T-helper 2 cell (primary cell): ENCODE measurements at regions not wholly inside any gene's neighbourhood (a gene's known extent, or its start where the extent isn't known, plus 50 kb on each side); places are given as distances from the start of the nearest gene placed in this dataset.
A peak's percentile ranks its signal among the peaks of the same experiment; 100 is the strongest.

Experiments used
- DNase-seq, 5 experiments: peaks; one replicate each; pipeline versions ENCODE4 v3.0.0 to v3.0.0-alpha.2; 2012 to 2022

GRCh38 chr15:29945943-29946596 lies 123.8 kb upstream of the TJP1 start:
- DNase-seq: no peak

GRCh38 chr15:29944925-29945324 lies 122.7 kb upstream of the TJP1 start:
- no peak for DNase-seq

- DNase-seq: no peak
Observed at GRCh38 chr15:29942548-29942947, 120.3 kb upstream of the TJP1 start.

DNA sequence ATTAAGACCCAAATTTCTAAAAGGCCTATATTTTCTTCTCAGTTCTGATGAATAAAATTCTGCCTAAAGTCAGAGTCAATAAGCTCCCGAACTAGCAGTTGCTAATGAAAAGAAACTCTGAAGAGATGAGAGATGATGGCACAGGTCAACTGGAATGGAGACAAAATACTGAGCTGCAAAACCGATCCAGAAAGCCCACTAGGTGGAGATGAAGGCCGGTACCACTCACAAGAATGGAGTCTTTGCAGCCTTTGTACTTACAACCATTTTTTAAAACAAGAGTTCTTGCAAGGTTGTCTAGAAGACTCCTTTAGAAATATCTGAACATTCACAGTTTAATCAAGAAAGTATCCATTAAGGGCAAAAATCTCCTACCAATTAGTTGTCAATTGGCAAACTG lies 119.9 kb upstream of the TJP1 start:
- DNase-seq: no peak

DNA sequence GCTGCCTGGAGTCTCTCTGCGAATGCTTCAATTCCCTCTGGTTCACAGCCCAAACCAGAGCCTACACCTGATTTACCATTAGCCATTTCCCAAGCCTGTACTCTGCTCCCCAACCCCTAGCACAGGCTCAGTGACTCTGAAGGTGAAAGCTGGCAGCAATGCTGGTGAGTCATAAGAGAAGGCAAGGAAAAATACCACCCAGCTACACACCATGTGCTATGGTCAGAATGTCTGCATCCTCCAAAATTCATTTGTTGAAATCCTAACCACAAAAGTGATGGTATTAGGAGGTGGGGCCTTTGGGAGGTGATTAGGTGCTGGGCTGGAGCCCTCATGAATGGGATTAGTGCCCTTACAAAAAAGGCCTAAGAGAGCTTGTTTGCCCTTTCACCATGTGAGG lies 117.1 kb upstream of the TJP1 start:
- no peak for DNase-seq

GRCh38 chr15:29938361-29939335 lies 116.4 kb upstream of the TJP1 start:
- DNase-seq: no peak

DNA sequence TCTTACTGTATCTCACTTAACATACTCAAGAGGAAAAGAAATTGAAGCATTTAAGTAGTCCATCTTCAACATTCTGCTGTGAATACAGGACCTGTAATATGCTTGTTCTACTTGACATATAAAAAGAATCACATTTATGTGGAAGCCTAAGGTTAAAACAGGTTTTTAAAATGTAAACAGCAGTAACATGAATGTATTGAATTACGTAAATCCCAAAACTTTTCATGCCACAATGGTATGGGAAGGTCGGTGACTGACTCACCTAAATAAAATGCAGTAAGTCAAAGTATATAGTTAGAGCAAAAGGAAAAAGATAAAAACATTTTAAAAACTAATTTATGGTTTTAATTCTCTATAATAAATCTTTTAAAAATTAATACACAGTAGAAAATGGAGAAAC lies 115.7 kb upstream of the TJP1 start:
- DNase-seq: no peak

DNA sequence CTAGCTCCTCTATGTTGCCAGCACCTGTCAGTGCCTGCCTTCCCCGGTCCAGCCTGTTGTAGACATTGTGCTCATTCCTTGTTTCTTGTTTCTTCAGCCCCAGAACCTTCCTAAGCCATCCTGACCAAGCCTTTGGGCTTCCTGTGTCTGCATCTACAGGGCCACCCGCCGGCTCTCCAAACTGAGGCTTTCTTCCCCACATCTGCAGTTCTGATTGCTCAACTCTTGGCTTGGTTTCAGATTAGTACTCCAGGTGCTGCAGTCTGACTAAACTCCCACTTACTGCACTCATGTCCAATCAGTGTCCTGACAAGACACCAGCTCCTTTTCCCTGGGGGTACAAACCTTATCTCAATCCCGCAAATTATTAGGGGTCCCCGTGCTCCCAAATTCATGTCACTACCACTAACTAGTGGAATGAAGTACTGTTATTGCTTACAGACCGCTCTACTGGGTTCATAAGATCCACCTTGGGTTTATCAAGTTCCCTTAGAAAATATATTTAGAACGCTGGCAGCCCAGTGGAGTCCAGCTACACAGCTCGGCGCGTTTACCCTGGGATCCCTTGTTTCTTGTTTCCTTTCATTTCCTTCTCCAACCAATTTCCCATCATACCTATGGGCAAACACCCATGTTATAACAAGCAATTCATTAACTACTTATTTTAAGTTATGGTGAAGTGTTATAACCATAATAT lies 114.2 kb upstream of the TJP1 start:
- DNase-seq: no peak

GRCh38 chr15:29935296-29936004 lies 113.2 kb upstream of the TJP1 start:
- no peak for DNase-seq

DNA sequence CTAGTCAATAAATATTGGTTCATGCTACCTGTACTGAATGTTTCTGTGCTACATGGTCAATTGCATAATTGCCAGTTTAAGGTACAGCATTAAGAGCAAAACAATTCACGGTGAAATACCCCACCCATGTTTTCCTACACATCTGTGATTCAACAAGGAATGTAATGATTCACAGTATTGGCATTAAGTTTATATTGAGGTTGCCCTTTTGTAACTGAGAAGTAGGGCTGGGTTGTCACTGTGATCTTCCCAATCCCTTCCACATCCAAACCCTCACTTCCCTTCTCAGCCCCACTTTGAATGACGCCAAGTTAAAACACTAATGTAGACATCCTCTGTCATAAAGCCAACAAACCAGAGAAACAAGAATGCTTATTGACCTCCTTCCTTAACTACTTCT lies 112.0 kb upstream of the TJP1 start:
- no peak for DNase-seq

GRCh38 chr15:29933042-29933803 lies 111.0 kb upstream of the TJP1 start:
- DNase-seq: no peak

DNA sequence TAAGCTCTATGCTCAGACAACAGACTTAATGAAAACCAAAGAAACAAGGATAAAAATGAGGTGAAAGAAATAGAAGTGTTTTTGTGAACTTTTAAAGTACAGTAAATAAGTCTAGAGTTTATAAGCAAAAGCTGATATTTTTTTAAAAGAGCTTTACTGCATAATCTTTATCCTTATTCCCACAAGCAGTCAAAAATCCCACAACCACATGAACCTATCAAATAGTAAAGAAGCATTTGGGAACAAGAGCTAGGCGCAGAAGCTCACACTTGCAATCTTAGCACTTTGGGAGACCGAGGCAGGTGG lies 103.8 kb upstream of the TJP1 start:
- DNase-seq: no peak

DNA sequence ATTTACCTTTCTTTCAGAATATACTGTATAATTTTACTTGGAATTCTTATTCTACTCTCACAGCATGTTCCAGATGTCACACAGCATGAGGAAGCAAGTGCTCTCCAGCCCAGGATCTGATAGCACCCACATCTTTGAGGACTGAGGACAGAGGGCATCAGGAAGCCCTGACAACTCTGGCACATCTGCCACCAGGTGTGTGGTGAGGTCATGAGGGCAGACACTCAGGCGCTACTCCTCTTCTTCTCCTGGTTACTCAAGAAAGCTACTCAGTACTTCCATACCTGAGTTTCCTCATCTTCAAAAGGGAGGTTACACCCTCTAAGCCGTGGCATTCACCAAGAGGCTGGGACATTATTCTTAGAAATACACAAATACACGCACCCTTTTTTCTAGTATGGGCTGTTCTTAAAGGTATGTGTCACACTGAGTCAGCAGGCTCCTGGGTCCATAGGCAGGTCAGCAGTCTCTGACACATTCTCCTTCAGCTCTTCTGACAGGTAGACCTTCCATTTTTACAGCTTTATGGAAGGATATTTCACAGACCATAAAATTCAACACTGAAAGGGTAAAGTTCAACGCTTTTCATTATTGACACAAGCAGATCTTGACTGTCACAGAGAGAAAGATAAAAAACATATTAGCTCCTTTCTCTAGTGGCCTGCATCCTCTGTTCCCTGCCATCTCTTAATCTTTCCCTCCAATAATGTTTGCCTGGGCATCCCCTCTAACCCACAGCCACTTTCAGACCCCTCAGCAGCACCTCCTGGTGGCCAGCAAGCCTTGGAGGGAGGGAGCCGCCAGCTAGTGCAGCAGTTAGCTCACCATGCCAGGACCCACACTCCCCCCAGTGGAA lies 103.2 kb upstream of the TJP1 start:
- peak in 1 of 5 experiments; percentile 13 for DNase-seq

DNA sequence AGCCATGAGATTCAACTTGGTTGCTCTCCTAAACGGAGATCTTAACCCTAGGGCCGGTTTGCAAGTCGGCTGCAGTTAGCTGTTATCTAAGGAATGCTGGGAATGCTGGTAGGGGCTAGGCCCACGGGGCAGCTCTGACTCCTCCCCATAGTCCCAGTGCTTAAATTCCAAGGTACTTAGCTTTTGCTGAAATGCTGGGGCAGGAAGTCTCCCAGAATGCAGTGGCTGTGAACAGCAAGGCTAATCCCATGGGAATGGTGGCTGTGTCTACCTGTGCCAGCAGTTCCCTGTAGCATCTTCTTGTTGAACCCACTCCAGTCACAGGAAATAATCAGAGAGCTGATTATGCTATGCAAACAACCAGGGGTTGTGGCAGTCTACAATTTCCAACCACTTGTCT lies 102.5 kb upstream of the TJP1 start:
- no peak for DNase-seq

GRCh38 chr15:29922191-29922590 lies 99.9 kb upstream of the TJP1 start:
- DNase-seq: no peak

DNA sequence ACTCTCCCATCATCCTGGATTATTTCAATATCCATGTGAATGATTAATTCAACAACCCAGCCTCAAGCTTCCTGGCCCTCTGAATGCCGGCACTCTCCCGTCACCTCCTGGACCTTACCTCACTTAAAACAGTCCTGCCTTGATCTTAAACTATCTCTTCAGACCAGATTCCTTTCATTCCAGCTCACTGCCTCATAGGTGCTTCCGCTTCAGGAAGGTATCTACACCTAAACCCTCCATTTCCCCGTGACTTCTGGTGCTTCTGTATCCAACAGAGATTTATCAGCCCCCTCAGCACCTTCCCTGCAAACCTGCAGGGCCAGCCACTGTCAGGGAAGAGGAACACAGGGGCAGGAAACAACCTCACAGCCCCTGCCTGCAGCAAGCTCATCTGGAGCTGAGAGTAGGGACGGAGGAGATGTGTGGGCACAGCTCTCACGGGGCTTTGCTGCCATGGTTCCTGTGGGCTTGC lies 98.9 kb upstream of the TJP1 start:
- no peak for DNase-seq

DNA sequence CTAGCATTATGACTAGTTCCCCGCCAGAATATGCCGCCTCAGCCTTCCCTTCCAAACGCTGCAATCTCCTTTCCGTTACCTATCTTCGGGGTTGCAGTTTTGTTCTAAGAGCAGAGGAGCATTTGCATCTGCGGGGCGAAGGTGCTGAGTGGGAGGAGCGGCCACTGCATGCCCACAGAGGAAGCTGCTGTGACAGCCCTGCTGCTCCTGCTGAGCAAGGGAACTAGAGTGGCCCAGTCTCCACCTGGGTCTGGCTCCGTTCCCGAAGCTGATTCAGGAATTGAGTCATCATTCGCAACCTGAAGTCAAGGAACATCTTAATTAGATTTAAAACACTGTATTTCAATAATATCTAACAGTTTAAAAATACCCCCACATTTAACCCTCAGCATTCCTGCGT lies 98.2 kb upstream of the TJP1 start:
- DNase-seq: no peak

DNA sequence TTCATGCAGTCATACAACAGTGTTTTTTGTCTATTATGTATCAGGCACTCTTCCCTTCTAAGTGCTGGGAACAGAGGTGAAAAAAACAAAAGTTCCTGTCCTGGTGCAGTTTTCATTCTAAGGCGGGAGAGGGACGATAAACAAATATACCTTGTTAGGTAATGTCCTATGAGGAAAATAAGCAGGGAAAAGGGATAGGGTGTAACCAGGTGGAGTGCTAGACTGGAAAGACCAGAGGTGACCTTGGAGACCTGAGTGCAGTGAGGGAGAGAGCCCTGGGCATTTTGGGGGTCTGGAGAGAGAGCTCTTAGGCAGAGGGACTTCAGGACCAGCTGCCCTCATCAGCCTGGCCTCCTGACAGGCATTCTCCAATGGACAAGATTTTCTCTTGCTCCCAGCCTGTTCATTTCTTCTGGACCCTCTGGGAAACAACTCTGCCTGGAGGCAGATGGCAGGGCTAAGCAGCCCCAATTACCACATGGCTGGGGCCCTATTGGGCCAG lies 97.2 kb upstream of the TJP1 start:
- DNase-seq: no peak

- no peak for DNase-seq
Observed at GRCh38 chr15:29917600-29918597, 95.6 kb upstream of the TJP1 start.

DNA sequence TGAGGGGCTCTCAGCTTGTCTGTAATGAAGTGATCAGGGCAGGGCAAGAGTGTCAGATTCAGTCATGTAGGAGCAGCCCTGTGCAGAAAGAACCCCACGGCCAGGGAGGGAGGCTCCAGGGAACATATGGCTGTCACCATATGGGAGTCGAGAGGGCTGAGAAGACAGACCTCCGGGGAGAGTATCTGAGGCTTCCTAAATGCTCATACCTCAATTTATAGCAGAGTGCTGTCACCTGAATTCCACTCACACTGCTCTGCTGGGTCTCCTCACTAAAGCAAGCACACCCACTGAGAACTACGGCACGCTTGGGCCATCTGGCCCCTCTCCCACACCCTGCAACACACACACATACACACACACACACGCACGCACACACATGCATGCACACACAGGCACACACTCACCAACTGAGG lies 92.3 kb upstream of the TJP1 start:
- no peak for DNase-seq
